ENCODE measurements at regions not wholly inside any gene's neighbourhood (a gene's known extent, or its start where the extent isn't known, plus 50 kb on each side); places are given as distances from the start of the nearest gene placed in this dataset.
"Not testable (repeated sequence)": the region's sequence is repeated elsewhere in the genome, so short reads cannot be mapped to it uniquely, and the experiment has no call there.

DNA sequence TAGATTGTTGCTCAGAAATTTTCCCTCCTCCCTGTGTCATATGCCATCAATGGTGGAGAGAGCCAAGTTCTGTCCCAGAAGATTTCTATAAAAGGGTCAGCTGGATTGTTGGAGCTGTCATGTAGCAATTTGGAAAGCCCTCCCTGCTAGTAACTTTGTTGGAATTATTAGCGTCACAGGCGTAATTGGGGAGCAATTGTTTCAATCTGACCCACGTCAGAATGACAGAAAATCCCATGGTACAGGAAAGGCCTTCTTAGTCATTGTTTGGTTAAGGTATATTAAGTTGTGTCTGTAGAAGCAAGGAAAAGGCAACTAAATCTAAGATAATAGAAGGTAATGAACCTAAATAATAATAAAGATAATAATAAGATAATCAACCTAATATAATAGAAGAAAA is 148.4 kb downstream of the PLK2 start:
- Mint-ChIP-seq H3K36me3 (ENCODE audit: low read depth) (no peaks in the 10 kb centered on the region), H3K4me1 (no peaks in the 10 kb centered on the region), H3K9me3 (peaks cover 8% of the 10 kb centered on the region), H3K4me3 (no peak overlapping the region), H3K27ac (ENCODE audit: unreplicated experiment) (no peak overlapping the region), H3K27me3 (ENCODE audit: low read depth) (no peaks in the 10 kb centered on the region)
- DNase-seq (ENCODE audit: low read depth, low spot score), result no peak
- TF ChIP-seq, protein P1, sequence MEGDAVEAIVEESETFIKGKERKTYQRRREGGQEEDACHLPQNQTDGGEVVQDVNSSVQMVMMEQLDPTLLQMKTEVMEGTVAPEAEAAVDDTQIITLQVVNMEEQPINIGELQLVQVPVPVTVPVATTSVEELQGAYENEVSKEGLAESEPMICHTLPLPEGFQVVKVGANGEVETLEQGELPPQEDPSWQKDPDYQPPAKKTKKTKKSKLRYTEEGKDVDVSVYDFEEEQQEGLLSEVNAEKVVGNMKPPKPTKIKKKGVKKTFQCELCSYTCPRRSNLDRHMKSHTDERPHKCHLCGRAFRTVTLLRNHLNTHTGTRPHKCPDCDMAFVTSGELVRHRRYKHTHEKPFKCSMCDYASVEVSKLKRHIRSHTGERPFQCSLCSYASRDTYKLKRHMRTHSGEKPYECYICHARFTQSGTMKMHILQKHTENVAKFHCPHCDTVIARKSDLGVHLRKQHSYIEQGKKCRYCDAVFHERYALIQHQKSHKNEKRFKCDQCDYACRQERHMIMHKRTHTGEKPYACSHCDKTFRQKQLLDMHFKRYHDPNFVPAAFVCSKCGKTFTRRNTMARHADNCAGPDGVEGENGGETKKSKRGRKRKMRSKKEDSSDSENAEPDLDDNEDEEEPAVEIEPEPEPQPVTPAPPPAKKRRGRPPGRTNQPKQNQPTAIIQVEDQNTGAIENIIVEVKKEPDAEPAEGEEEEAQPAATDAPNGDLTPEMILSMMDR (conservative IDR thresholded peaks at IDR 0.05), result no peak

DNA sequence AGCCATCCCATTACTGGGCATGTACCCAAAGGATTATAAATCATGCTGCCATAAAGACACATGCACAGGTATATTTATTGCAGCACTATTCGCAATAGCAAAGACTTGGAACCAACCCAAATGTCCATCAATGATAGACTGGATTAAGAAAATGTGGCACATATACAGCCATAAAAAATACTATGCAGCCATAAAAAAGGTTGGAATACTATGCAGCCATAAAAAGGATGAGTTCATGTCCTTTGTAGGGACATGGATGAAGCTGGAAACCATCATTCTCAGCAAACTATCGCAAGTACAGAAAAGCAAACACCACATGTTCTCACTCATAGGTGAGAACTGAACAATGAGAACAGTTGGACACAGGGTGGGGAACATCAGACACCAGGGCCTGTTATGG is 151.5 kb downstream of the PLK2 start:
- not testable (repeated sequence) for H3K36me3 Mint-ChIP-seq (ENCODE audit: low read depth); DNase-seq (ENCODE audit: low read depth, low spot score); H3K4me3 Mint-ChIP-seq; H3K4me1 Mint-ChIP-seq; H3K27ac Mint-ChIP-seq (ENCODE audit: unreplicated experiment); H3K27me3 Mint-ChIP-seq (ENCODE audit: low read depth); H3K9me3 Mint-ChIP-seq

DNA sequence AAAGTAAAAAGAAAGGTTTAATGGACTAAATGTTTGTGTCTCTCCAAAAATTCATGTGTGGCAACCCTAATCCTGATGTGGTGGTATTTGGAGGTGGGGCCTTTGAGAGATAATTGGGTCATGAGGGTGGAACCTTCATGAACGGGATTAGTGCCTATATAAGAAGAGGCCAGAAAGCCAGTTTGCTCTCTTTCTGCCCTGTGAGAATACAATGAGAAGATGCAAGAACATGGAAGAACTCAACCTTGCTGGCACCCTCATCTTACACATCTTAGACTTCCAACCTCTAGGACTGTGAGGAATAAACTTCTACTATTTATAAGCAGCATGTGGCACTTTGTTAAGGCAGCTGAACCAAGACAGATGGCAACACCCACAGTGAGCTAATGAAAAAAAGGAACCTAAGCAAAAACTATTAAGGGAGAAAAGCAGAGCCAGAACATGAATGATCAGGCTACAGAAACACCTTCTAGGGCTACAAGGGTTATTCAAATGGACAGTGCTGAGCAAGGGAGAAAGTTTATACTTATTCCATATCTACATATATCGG is 159.5 kb downstream of the PLK2 start:
- no peak for DNase-seq (ENCODE audit: low read depth, low spot score)
- no peak overlapping the region for H3K27ac Mint-ChIP-seq (ENCODE audit: unreplicated experiment)
- H3K9me3 Mint-ChIP-seq, result no peaks in the 10 kb centered on the region
- H3K4me3 Mint-ChIP-seq, result no peak overlapping the region
- no peaks in the 10 kb centered on the region for H3K27me3 Mint-ChIP-seq (ENCODE audit: low read depth)
- TF ChIP-seq, protein P1 (conservative IDR thresholded peaks at IDR 0.05), result no peak
- H3K4me1 Mint-ChIP-seq, result no peaks in the 10 kb centered on the region
- no peaks in the 10 kb centered on the region for H3K36me3 Mint-ChIP-seq (ENCODE audit: low read depth)

DNA sequence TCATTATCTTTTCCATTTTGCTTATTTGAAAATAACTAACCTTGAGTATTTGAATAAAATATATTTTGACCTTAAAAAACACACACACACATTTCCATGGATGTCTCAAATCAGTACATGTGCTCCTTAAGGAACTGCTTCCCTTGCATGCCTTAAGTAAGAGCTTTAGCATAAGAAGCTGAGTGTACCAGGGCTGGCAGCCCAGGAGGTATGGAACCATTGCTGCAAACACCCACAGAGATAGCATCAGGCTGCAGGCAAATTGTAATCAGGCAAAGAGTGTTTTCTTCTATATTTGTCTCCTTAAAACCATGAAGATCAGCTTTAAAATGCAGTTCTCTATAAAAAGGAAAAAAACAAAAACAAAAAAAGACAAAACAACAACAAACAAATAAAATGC is 160.6 kb downstream of the PLK2 start:
- H3K36me3 Mint-ChIP-seq (ENCODE audit: low read depth), result no peaks in the 10 kb centered on the region
- H3K4me3 Mint-ChIP-seq, result no peak overlapping the region
- no peaks in the 10 kb centered on the region for H3K4me1 Mint-ChIP-seq
- H3K27ac Mint-ChIP-seq (ENCODE audit: unreplicated experiment), result no peak overlapping the region
- no peak for DNase-seq (ENCODE audit: low read depth, low spot score)
- H3K9me3 Mint-ChIP-seq, result no peaks in the 10 kb centered on the region
- no peaks in the 10 kb centered on the region for H3K27me3 Mint-ChIP-seq (ENCODE audit: low read depth)
- TF ChIP-seq, protein P1 (conservative IDR thresholded peaks at IDR 0.05), result no peak

DNA sequence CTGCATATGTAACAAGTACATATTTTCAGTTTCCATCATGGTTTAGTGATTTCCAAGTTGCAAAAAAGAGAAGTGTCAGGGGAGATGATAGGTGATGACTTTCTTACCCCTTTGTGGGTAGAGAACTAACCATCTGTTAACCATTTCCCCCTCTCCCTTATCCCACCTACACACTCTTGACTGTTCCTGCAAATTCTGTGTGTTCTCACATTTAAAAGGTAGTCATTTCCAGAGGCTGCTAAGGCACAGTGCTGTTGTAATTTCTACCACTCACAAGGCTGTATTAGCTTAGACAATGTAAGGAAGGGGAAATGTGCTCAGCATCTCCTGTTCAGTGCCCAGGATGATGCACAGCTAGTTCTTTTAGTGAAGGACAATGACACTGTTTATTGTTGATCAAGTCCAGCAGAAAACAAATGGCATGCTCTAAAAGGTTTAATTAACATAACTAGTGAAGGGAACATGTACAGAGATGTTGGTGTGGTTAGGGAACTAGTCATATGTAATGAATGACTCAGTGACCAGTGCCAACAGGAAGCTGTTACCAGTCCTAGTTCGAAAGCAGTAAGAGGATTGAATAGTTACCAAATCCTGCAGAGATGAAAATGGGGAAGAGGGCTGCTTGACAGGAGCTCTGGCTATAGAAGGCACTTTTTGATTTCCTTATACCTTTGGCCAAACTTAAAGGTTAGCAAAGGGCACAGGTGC is 165.1 kb downstream of the PLK2 start:
- no peak for DNase-seq (ENCODE audit: low read depth, low spot score)
- Mint-ChIP-seq H3K27ac (ENCODE audit: unreplicated experiment) (no peak overlapping the region), H3K4me1 (no peaks in the 10 kb centered on the region), H3K36me3 (ENCODE audit: low read depth) (no peaks in the 10 kb centered on the region), H3K9me3 (no peaks in the 10 kb centered on the region), H3K4me3 (no peak overlapping the region), H3K27me3 (ENCODE audit: low read depth) (no peaks in the 10 kb centered on the region)
- TF ChIP-seq, protein P1 (conservative IDR thresholded peaks at IDR 0.05), result no peak

DNA sequence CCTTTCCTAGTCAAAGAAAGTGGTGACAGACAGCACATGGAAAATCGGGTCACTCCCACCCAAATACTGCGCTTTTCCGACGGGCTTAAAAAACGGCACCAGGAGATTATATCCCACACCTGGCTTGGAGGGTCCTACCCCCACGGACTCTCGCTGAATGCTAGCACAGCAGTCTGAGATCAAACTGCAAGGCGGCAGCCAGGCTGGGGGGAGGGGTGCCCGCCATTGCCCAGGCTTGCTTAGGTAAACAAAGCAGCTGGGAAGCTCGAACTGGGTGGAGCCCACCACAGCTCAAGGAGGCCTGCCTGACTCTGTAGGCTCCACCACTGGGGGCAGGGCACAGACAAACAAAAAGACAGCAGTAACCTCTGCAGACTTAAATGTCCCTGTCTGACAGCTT is 171.6 kb downstream of the PLK2 start:
- H3K4me3 Mint-ChIP-seq; H3K4me1 Mint-ChIP-seq; H3K27ac Mint-ChIP-seq (ENCODE audit: unreplicated experiment); H3K9me3 Mint-ChIP-seq; H3K36me3 Mint-ChIP-seq (ENCODE audit: low read depth); H3K27me3 Mint-ChIP-seq (ENCODE audit: low read depth); DNase-seq (ENCODE audit: low read depth, low spot score): not testable (repeated sequence)
